Caco-2 (cell line): ENCODE measurements at regions not wholly inside any gene's neighbourhood (a gene's known extent, or its start where the extent isn't known, plus 50 kb on each side); places are given as distances from the start of the nearest gene placed in this dataset.

Source experiments
- BruUV-seq: library from RNA; stranded (reverse); fragments of 400-500 nt; replicated peaks from 2 replicates; lab custom pipeline; 2021; lab: Mats Ljungman, UMichigan
- CTCF ChIA-PET: fragments of 300-600 bp; sonication (Branson Sonifier 250); formaldehyde crosslinking; loops from one replicate; lab custom pipeline; 2022; ENCODE audit warnings: antibody characterized with exemption; lab: Charles Lee
- POLR2A ChIA-PET: fragments of 300-600 bp; sonication (Branson Sonifier 250); formaldehyde crosslinking; loops from one replicate; lab custom pipeline; 2022; ENCODE audit warnings: antibody characterized with exemption; lab: Charles Lee
- DNase-seq, 2 experiments: peaks; one replicate each; pipeline versions ENCODE4 v3.0.0 to v3.0.0-alpha.2; 2020 to 2022
- H3K27me3 ChIP-seq: replicated peaks from 2 replicates; pipeline ENCODE4 v1.6.0; 2011; ENCODE audit warnings: low read length; ENCODE audit not compliant: control insufficient read depth, insufficient read depth
- H3K36me3 ChIP-seq: 2 replicates; pipeline ENCODE4 v1.5.1; 2011; ENCODE audit warnings: low read length; ENCODE audit not compliant: control insufficient read depth, insufficient read depth
- H3K4me1 ChIP-seq: fragments of 250-450 bp; sonication (Bioruptor Pico); 2 replicates; pipeline ENCODE4 v1.5.1; 2020; ENCODE audit warnings: mild to moderate bottlenecking
- H3K4me3 ChIP-seq: 2 replicates; pipeline ENCODE4 v1.5.1; 2011; ENCODE audit warnings: low read depth, mild to moderate bottlenecking, control low read depth, low read length
- H3K9me3 ChIP-seq: fragments of 250-450 bp; sonication (Bioruptor Pico); 2 replicates; pipeline ENCODE4 v1.5.1; 2020; ENCODE audit warnings: mild to moderate bottlenecking, moderate library complexity
- H3K27ac Mint-ChIP-seq: one replicate; pipeline ENCODE4 v1.8.0; 2022; ENCODE audit warnings: mixed read lengths; ENCODE audit not compliant: unreplicated experiment
- H3K27me3 Mint-ChIP-seq: one replicate; pipeline ENCODE4 v1.8.0; 2022; ENCODE audit warnings: mixed read lengths; ENCODE audit not compliant: insufficient read depth, unreplicated experiment
- H3K36me3 Mint-ChIP-seq: one replicate; pipeline ENCODE4 v1.8.0; 2022; ENCODE audit warnings: mild to moderate bottlenecking, mixed read lengths; ENCODE audit not compliant: insufficient read depth, unreplicated experiment
- H3K4me1 Mint-ChIP-seq: one replicate; pipeline ENCODE4 v1.8.0; 2022; ENCODE audit warnings: low read depth, mixed read lengths; ENCODE audit not compliant: unreplicated experiment
- H3K4me3 Mint-ChIP-seq: one replicate; pipeline ENCODE4 v1.8.0; 2022; ENCODE audit warnings: mild to moderate bottlenecking, moderate library complexity, mixed read lengths; ENCODE audit not compliant: unreplicated experiment
- H3K9me3 Mint-ChIP-seq: one replicate; pipeline ENCODE4 v1.8.0; 2022; ENCODE audit warnings: mixed read lengths; ENCODE audit not compliant: unreplicated experiment
- intact Hi-C: fragments of 100-400 bp; cut with micrococcal nuclease; formaldehyde crosslinking; loops from one replicate; pipeline ENCODE4 v1.10.0; 2022; ENCODE audit not compliant: unreplicated experiment
- TF ChIP-seq, protein P1 (sequence below), 2 experiments: fragments of 200-600 bp in 1 of 2; IDR thresholded peaks; 1 replicate in 1 of 2; 2 replicates in 1 of 2; pipeline versions ENCODE4 v1.5.1 to v1.8.0; 2011 to 2022; ENCODE audit warnings: antibody characterized with exemption in 1 of 2, control low read depth in 1 of 2, inconsistent platforms in 1 of 2, low read depth in 1 of 2, low read length in 1 of 2, mild to moderate bottlenecking in 1 of 2, moderate library complexity in 1 of 2; ENCODE audit not compliant: insufficient read depth in 1 of 2, severe bottlenecking in 1 of 2, unreplicated experiment in 1 of 2

DNA sequence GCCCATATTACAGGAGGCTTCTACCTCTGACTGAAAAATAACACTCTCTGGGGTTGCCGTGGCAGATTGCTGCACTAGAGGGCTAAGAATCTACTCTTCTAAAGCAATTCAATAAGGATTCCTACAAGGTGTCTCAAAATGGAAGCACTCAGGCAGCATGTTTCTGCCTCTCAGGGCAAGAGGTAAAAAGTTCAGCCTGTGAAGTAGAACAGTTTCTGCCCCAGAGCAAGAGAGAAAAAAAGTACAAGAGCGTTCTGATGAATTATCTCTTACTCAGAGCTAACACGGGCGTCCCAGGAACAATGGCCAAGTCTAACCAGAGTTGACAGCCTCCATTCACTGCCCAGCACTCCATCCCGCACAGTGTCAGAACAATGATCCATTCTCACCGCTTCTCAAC is 71.3 kb upstream of the TES start:
- Mint-ChIP-seq H3K36me3 (no peaks in the 10 kb centered on the region), H3K27ac (no peak overlapping the region), H3K27me3 (no peaks in the 10 kb centered on the region), H3K4me1 (peaks cover 10% of the 10 kb centered on the region), H3K4me3 (no peak overlapping the region), H3K9me3 (no peaks in the 10 kb centered on the region)
- H3K9me3 ChIP-seq, result no peaks in the 10 kb centered on the region
- ChIA-PET POLR2A (no interaction called here), CTCF (interaction anchor here (1.6 kb wide), 1 partner anchor 41 kb away, joined by 4 read pairs; no protein-coding TSS in a partner anchor)
- H3K27me3 ChIP-seq, result no peaks in the 10 kb centered on the region
- DNase-seq, result no peak
- H3K4me1 ChIP-seq, result peaks cover 9% of the 10 kb centered on the region; the same call in 1 of the 2 replicates
- H3K4me3 ChIP-seq, result no peak overlapping the region
- no TSS peak for BruUV-seq
- TF ChIP-seq, protein P1, sequence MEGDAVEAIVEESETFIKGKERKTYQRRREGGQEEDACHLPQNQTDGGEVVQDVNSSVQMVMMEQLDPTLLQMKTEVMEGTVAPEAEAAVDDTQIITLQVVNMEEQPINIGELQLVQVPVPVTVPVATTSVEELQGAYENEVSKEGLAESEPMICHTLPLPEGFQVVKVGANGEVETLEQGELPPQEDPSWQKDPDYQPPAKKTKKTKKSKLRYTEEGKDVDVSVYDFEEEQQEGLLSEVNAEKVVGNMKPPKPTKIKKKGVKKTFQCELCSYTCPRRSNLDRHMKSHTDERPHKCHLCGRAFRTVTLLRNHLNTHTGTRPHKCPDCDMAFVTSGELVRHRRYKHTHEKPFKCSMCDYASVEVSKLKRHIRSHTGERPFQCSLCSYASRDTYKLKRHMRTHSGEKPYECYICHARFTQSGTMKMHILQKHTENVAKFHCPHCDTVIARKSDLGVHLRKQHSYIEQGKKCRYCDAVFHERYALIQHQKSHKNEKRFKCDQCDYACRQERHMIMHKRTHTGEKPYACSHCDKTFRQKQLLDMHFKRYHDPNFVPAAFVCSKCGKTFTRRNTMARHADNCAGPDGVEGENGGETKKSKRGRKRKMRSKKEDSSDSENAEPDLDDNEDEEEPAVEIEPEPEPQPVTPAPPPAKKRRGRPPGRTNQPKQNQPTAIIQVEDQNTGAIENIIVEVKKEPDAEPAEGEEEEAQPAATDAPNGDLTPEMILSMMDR (IDR thresholded peaks at IDR 0.05; ENCODE audit: insufficient read depth in 1 of 2, low read depth in 1 of 2, low read length in 1 of 2, severe bottlenecking in 1 of 2, unreplicated experiment in 1 of 2), result no peak
- no peaks in the 10 kb centered on the region for H3K36me3 ChIP-seq
- intact Hi-C loops, result loop anchor here (2.0 kb wide), 1 partner anchor 72 kb away; the partner anchor contains the start of gene TES

DNA sequence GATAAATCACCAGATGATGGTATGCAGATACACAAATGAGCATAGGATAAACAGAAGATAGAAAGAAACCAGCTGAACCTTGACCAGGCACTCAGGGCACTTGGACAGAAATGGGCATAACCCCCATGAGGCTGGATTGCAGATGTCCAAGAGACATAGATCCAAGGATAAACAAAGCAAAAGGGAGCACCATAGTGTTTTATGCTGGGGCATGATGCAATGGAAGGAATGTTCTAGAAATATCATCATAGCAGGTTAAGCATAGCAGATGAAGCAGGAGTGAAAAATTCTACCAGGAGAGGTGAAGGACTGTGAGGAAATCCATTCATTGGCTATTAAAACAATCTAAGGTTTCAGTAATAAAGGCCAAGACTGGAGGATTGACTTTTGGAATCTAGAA is 70.5 kb upstream of the TES start:
- no TSS peak for BruUV-seq
- no peaks in the 10 kb centered on the region for H3K27me3 Mint-ChIP-seq
- DNase-seq, result no peak
- H3K9me3 Mint-ChIP-seq, result no peaks in the 10 kb centered on the region
- no peak overlapping the region for H3K27ac Mint-ChIP-seq
- intact Hi-C loops, result loop anchor here (2.0 kb wide), 1 partner anchor 71 kb away; the partner anchor contains the start of gene TES
- TF ChIP-seq, protein P1 (IDR thresholded peaks at IDR 0.05; ENCODE audit: insufficient read depth in 1 of 2, low read depth in 1 of 2, low read length in 1 of 2, severe bottlenecking in 1 of 2, unreplicated experiment in 1 of 2), result no peak
- peaks cover 9% of the 10 kb centered on the region for H3K4me1 Mint-ChIP-seq
- H3K4me3 Mint-ChIP-seq, result no peak overlapping the region
- H3K36me3 Mint-ChIP-seq, result no peaks in the 10 kb centered on the region
- H3K4me3 ChIP-seq, result no peak overlapping the region
- POLR2A ChIA-PET, result no interaction called here
- H3K27me3 ChIP-seq, result no peaks in the 10 kb centered on the region
- H3K4me1 ChIP-seq, result 0 out of 2 replicates have a peak, but pooled peaks cover 9% of the 10 kb centered on the region
- no peaks in the 10 kb centered on the region for H3K9me3 ChIP-seq
- CTCF ChIA-PET, result no interaction called here
- H3K36me3 ChIP-seq, result no peaks in the 10 kb centered on the region

DNA sequence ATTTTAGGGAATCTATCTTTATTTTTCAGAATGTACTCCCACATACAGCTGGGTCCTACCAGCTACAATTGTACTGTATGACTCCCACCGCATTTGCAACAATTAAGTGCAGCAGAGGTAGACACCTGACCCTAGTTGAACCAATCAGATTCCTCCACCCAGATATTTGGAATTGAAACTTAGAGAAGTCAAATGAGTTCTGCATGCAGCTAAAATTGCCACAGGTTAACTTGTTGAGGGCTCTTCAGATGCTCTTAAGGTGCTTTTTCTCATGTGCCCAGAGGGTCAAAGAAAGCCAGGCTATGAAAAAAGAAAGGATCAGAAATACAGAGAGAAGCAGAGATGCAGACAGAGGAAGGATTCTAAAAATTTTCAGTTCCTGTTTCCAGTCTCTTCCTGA is 68.0 kb upstream of the TES start:
- peaks cover 9% of the 10 kb centered on the region for H3K4me1 Mint-ChIP-seq
- 0 out of 2 replicates have a peak, but pooled peaks cover 9% of the 10 kb centered on the region for H3K4me1 ChIP-seq
- H3K4me3 Mint-ChIP-seq, result no peak overlapping the region
- H3K4me3 ChIP-seq, result no peak overlapping the region
- H3K9me3 ChIP-seq, result no peaks in the 10 kb centered on the region
- no peaks in the 10 kb centered on the region for H3K27me3 ChIP-seq
- ChIA-PET CTCF (no interaction called here), POLR2A (no interaction called here)
- H3K36me3 ChIP-seq, result no peaks in the 10 kb centered on the region
- intact Hi-C loops, result no loop called here
- BruUV-seq, result no TSS peak
- DNase-seq, result no peak
- TF ChIP-seq, protein P1 (IDR thresholded peaks at IDR 0.05; ENCODE audit: insufficient read depth in 1 of 2, low read depth in 1 of 2, low read length in 1 of 2, severe bottlenecking in 1 of 2, unreplicated experiment in 1 of 2), result no peak
- no peaks in the 10 kb centered on the region for H3K36me3 Mint-ChIP-seq
- H3K27ac Mint-ChIP-seq, result no peak overlapping the region
- H3K27me3 Mint-ChIP-seq, result no peaks in the 10 kb centered on the region
- no peaks in the 10 kb centered on the region for H3K9me3 Mint-ChIP-seq
